HT-29 (cell line): ENCODE measurements at regions not wholly inside any gene's neighbourhood (a gene's known extent, or its start where the extent isn't known, plus 50 kb on each side); places are given as distances from the start of the nearest gene placed in this dataset.

Experiments used
- DNase-seq: peaks from one replicate; pipeline ENCODE4 v3.0.0-alpha.2; 2015; ENCODE audit warnings: low spot score

- no peak for DNase-seq
Observed at GRCh38 chr9:28808042-28808441, 1234.8 kb upstream of the C9orf72 start.

GRCh38 chr9:28810388-28811075, 1237.3 kb upstream of the C9orf72 start:
- DNase-seq: no peak

- DNase-seq: no peak
Observed at GRCh38 chr9:28820741-28821140, 1247.5 kb upstream of the C9orf72 start.

- DNase-seq: no peak
Observed at GRCh38 chr9:28821240-28821639, 1248.0 kb upstream of the C9orf72 start.

GRCh38 chr9:28824432-28824963, 1251.2 kb upstream of the C9orf72 start:
- DNase-seq: no peak

- no peak for DNase-seq
Observed at GRCh38 chr9:28832168-28832770, 1259.0 kb upstream of the C9orf72 start.

GRCh38 chr9:28834156-28834555, 1260.9 kb upstream of the C9orf72 start:
- no peak for DNase-seq

GRCh38 chr9:28839778-28840430, 1266.6 kb upstream of the C9orf72 start:
- DNase-seq: no peak

GRCh38 chr9:28841775-28842174, 1268.5 kb upstream of the C9orf72 start:
- DNase-seq: no peak

- no peak for DNase-seq
Observed at GRCh38 chr9:28847331-28847730, 1274.0 kb upstream of the C9orf72 start.

- no peak for DNase-seq
Observed at GRCh38 chr9:28848671-28849070, 1275.4 kb upstream of the C9orf72 start.

GRCh38 chr9:28853477-28853876, 1280.2 kb upstream of the C9orf72 start:
- DNase-seq: peak; percentile 12

- no peak for DNase-seq
Observed at GRCh38 chr9:28866951-28867350, 1293.7 kb upstream of the C9orf72 start.

GRCh38 chr9:28868228-28868990, 1295.1 kb upstream of the C9orf72 start:
- no peak for DNase-seq

GRCh38 chr9:28882529-28882928, 1309.2 kb upstream of the C9orf72 start:
- DNase-seq: no peak

- DNase-seq: no peak
Observed at GRCh38 chr9:28883234-28883633, 1310.0 kb upstream of the C9orf72 start.

GRCh38 chr9:28887188-28887884, 1314.1 kb upstream of the C9orf72 start:
- DNase-seq: no peak

- DNase-seq: no peak
Observed at GRCh38 chr9:28888806-28889205, 1315.5 kb upstream of the C9orf72 start.

GRCh38 chr9:28892538-28892937, 1319.3 kb upstream of the C9orf72 start:
- DNase-seq: no peak

GRCh38 chr9:28899267-28899666, 1326.0 kb upstream of the C9orf72 start:
- DNase-seq: no peak

GRCh38 chr9:28899926-28900325, 1326.6 kb upstream of the C9orf72 start:
- DNase-seq: no peak
